GM12892 (cell line): ENCODE measurements at regions not wholly inside any gene's neighbourhood (a gene's known extent, or its start where the extent isn't known, plus 50 kb on each side); places are given as distances from the start of the nearest gene placed in this dataset.

Experiments used
- POLR2A ChIP-seq: IDR thresholded peaks from 2 replicates; pipeline ENCODE4 v1.6.1; 2011; ENCODE audit warnings: low read depth, low read length, control low read depth
- POLR2AphosphoS5 ChIP-seq: IDR thresholded peaks from 2 replicates; pipeline ENCODE4 v1.6.1; 2011; ENCODE audit warnings: low read depth, low read length, control low read depth
- TAF1 ChIP-seq: IDR thresholded peaks from 2 replicates; pipeline ENCODE4 v1.6.1; 2011; ENCODE audit warnings: low read depth, mild to moderate bottlenecking, control low read depth, low read length, borderline replicate concordance

- TF ChIP-seq TAF1 (no peak), POLR2AphosphoS5 (no peak), POLR2A (no peak)
Observed at GRCh38 chr21:27690426-27690825, 723.5 kb upstream of the ADAMTS5 start.
